Prostate gland (tissue), 2 donors: ENCODE measurements at regions not wholly inside any gene's neighbourhood (a gene's known extent, or its start where the extent isn't known, plus 50 kb on each side); places are given as distances from the start of the nearest gene placed in this dataset.

ENCODE experiments used
- DNase-seq: peaks from one replicate; pipeline ENCODE4 v3.0.0-alpha.2; 2019; ENCODE audit warnings: low spot score
- H3K27ac ChIP-seq, 2 donors: fragments of 200-600 bp; sonication (generic); 2 replicates each; pipeline ENCODE4 v1.5.1; 2017 to 2019
- H3K27me3 ChIP-seq: fragments of 200-600 bp; sonication (generic); replicated peaks from 2 replicates; pipeline ENCODE4 v1.5.1; 2019; ENCODE audit not compliant: insufficient read depth
- H3K36me3 ChIP-seq, 2 donors: fragments of 200-600 bp; sonication (generic); 1 replicate in 1 of 2; 2 replicates in 1 of 2; pipeline versions ENCODE4 v1.5.1 to v1.8.1; 2017 to 2019
- H3K4me1 ChIP-seq: fragments of 200-600 bp; sonication (generic); replicated peaks from 2 replicates; pipeline ENCODE4 v1.5.1; 2019
- H3K4me3 ChIP-seq, 2 donors: fragments of 200-600 bp; sonication (generic); 2 replicates each; pipeline ENCODE4 v1.5.1; 2017 to 2019
- H3K9me3 ChIP-seq: fragments of 200-600 bp; sonication (generic); 2 replicates; pipeline ENCODE4 v1.5.1; 2017
- CTCF ChIP-seq, 4 experiments: fragments of 200-600 bp in 2 of 4; fragments of 450-650 bp in 2 of 4; sonication (generic) in 2 of 4; IDR thresholded peaks; 1 replicate in 3 of 4; 2 replicates in 1 of 4; pipeline ENCODE4 v1.5.1; 2016 to 2019; ENCODE audit warnings: antibody characterized with exemption in 4 of 4, mild to moderate bottlenecking in 2 of 4, moderate library complexity in 2 of 4
- POLR2A ChIP-seq: fragments of 450-650 bp; IDR thresholded peaks from one replicate; pipeline ENCODE4 v1.6.1; 2016; ENCODE audit warnings: antibody characterized with exemption, mild to moderate bottlenecking
- POLR2AphosphoS5 ChIP-seq: sonication (generic); formaldehyde crosslinking; IDR thresholded peaks from one replicate; pipeline ENCODE4 v1.6.1; 2017; ENCODE audit warnings: antibody characterized with exemption
- WGBS: methylation state at CpG from one replicate; pipeline ENCODE4 v1.1.5; 2018; 5-methylcytosine and 5-hydroxymethylcytosine counted together
- intact Hi-C: fragments of 100-400 bp; cut with DNase I; formaldehyde crosslinking; loops from one replicate; pipeline ENCODE4 v1.14.2; 2022

GRCh38 chr3:72256716-72257115 lies 471.8 kb upstream of the PROK2 start:
- intact Hi-C loops = no loop called here
- WGBS = 63% methylated on average over 6 of the region's 6 CpGs
- H3K4me1 ChIP-seq = peaks cover 5% of the 10 kb centered on the region
- TF ChIP-seq CTCF (IDR thresholded peaks at IDR 0.05) (no peak), POLR2AphosphoS5 (no peak)
- no peaks in the 10 kb centered on the region for H3K9me3 ChIP-seq
- no peaks in the 10 kb centered on the region for H3K36me3 ChIP-seq
- no peak overlapping the region for H3K4me3 ChIP-seq
- no peaks in the 10 kb centered on the region for H3K27me3 ChIP-seq
- H3K27ac ChIP-seq = no peak overlapping the region
- no peak for DNase-seq

GRCh38 chr3:72255791-72256559 lies 471.0 kb upstream of the PROK2 start:
- Histone ChIP-seq H3K27me3 (no peaks in the 10 kb centered on the region), H3K36me3 (no peaks in the 10 kb centered on the region), H3K27ac (peak overlapping the region; percentile 32 to 72), H3K4me1 (peaks cover 5% of the 10 kb centered on the region), H3K4me3 (no peak overlapping the region), H3K9me3 (no peaks in the 10 kb centered on the region)
- 11% methylated on average over 14 of the region's 14 CpGs for WGBS
- intact Hi-C loops = no loop called here
- TF ChIP-seq POLR2AphosphoS5 (peak; percentile 86), CTCF (IDR thresholded peaks at IDR 0.05) (peak in 3 of 4 experiments; percentile 20 to 49 (median 42)), POLR2A (no peak)
- peak; percentile 84 for DNase-seq

- intact Hi-C loops = no loop called here
- Histone ChIP-seq H3K27ac (peak overlapping the region in 1 of 2 donors; percentile 72), H3K9me3 (no peaks in the 10 kb centered on the region), H3K36me3 (no peaks in the 10 kb centered on the region), H3K4me3 (no peak overlapping the region), H3K27me3 (no peaks in the 10 kb centered on the region), H3K4me1 (peaks cover 5% of the 10 kb centered on the region)
- WGBS = 11% methylated on average over 2 of the region's 2 CpGs
- DNase-seq = peak; percentile 69
- TF ChIP-seq CTCF (IDR thresholded peaks at IDR 0.05) (no peak), POLR2AphosphoS5 (peak; percentile 41), POLR2A (no peak)
Observed at GRCh38 chr3:72255191-72255590, 470.2 kb upstream of the PROK2 start.

- WGBS = 99% methylated on average over 2 of the region's 2 CpGs
- no peak overlapping the region for H3K27ac ChIP-seq
- intact Hi-C loops = no loop called here
Observed at GRCh38 chr3:72254483-72254882, 469.5 kb upstream of the PROK2 start.

More at GRCh38 chr3:72254483-72254882, 469.5 kb upstream of the PROK2 start:
- TF ChIP-seq POLR2AphosphoS5 (no peak), POLR2A (no peak), CTCF (IDR thresholded peaks at IDR 0.05) (no peak)
- Histone ChIP-seq H3K4me1 (peaks cover 5% of the 10 kb centered on the region), H3K27me3 (no peaks in the 10 kb centered on the region), H3K4me3 (no peak overlapping the region), H3K9me3 (no peaks in the 10 kb centered on the region), H3K36me3 (no peaks in the 10 kb centered on the region)
- no peak for DNase-seq
